ENCODE measurements at regions not wholly inside any gene's neighbourhood (a gene's known extent, or its start where the extent isn't known, plus 50 kb on each side); places are given as distances from the start of the nearest gene placed in this dataset.
"Not testable (repeated sequence)": the region's sequence is repeated elsewhere in the genome, so short reads cannot be mapped to it uniquely, and the experiment has no call there.

GRCh38 chr5:124103671-124104070 is 591.7 kb downstream of the CSNK1G3 start:
- BruUV-seq (replicated peaks), result no TSS peak
- Histone ChIP-seq H3K9me2 (ENCODE audit: insufficient read depth) (no peaks in the 10 kb centered on the region; the same call in 1 of the 2 replicates), H3K9me3 (ENCODE audit: control insufficient read depth in 1 of 2, insufficient read depth in 1 of 2, low read depth in 1 of 2, low read length in 2 of 2) (no peaks in the 10 kb centered on the region), H3K27me3 (ENCODE audit: insufficient read depth, low read length) (no peaks in the 10 kb centered on the region), H3K36me3 (ENCODE audit: control insufficient read depth in 1 of 2, insufficient read depth in 2 of 2, low read length in 2 of 2) (no peaks in the 10 kb centered on the region), H3K79me2 (ENCODE audit: insufficient read depth, low read length) (no peaks in the 10 kb centered on the region), H4K20me1 (ENCODE audit: insufficient read depth) (no peaks in the 10 kb centered on the region), H3K4me1 (ENCODE audit: control insufficient read depth in 1 of 2, insufficient read depth in 2 of 2, low read length in 2 of 2) (no peaks in the 10 kb centered on the region), H3K9ac (ENCODE audit: low read length) (no peak overlapping the region), H3K27ac (ENCODE audit: low read depth, low read length) (no peak overlapping the region), H3K4me3 (replicated peaks in 1 of 2; ENCODE audit: low read depth in 1 of 2, low read length in 2 of 2) (no peak overlapping the region), H3K4me2 (ENCODE audit: low read length) (no peak overlapping the region), H2AFZ (ENCODE audit: low read depth, low read length, poor library complexity, severe bottlenecking) (no peak overlapping the region)
- ChIA-PET CTCF (no interaction called here), RAD21 (ENCODE audit: low non-redundant PET in 1 of 2, low total read pairs in 2 of 2, uncharacterized antibody in 2 of 2, unreplicated experiment in 2 of 2) (no interaction called here), POLR2A (no interaction called here)
- no peak for TF ChIP-seq YY1 (IDR thresholded peaks at IDR 0.05; ENCODE audit: extremely low read depth, insufficient replicate concordance, low read depth, low read length)
- no peak for TF ChIP-seq CEBPB (IDR thresholded peaks at IDR 0.05; ENCODE audit: low read depth)
- TF ChIP-seq ZNF274 (IDR thresholded peaks at IDR 0.05; ENCODE audit: low read depth, low read length), result no peak
- no peak for TF ChIP-seq EGR1 (IDR thresholded peaks at IDR 0.05; ENCODE audit: low read depth)
- no peak for TF ChIP-seq ZBTB33 (IDR thresholded peaks at IDR 0.05; ENCODE audit: extremely low read depth, insufficient replicate concordance, low read length)
- no peak for ATAC-seq
- DNase-seq (ENCODE audit: low read depth, low spot score), result no peak
- intact Hi-C loops (cut with micrococcal nuclease), result no loop called here

GRCh38 chr5:124103056-124103455 is 591.1 kb downstream of the CSNK1G3 start:
- H3K9me2 ChIP-seq (ENCODE audit: insufficient read depth); H3K27me3 ChIP-seq (ENCODE audit: insufficient read depth, low read length); DNase-seq (ENCODE audit: low read depth, low spot score); RAD21 ChIA-PET (ENCODE audit: low non-redundant PET in 1 of 2, low total read pairs in 2 of 2, uncharacterized antibody in 2 of 2, unreplicated experiment in 2 of 2); H2AFZ ChIP-seq (ENCODE audit: low read depth, low read length, poor library complexity, severe bottlenecking); H4K20me1 ChIP-seq (ENCODE audit: insufficient read depth); BruUV-seq (replicated peaks); intact Hi-C loops (cut with micrococcal nuclease); H3K9ac ChIP-seq (ENCODE audit: low read length); CTCF ChIA-PET; ATAC-seq; H3K4me2 ChIP-seq (ENCODE audit: low read length); POLR2A ChIA-PET; H3K36me3 ChIP-seq (ENCODE audit: control insufficient read depth in 1 of 2, insufficient read depth in 2 of 2, low read length in 2 of 2); H3K4me1 ChIP-seq (ENCODE audit: control insufficient read depth in 1 of 2, insufficient read depth in 2 of 2, low read length in 2 of 2); H3K9me3 ChIP-seq (ENCODE audit: control insufficient read depth in 1 of 2, insufficient read depth in 1 of 2, low read depth in 1 of 2, low read length in 2 of 2); H3K79me2 ChIP-seq (ENCODE audit: insufficient read depth, low read length); H3K4me3 ChIP-seq (replicated peaks in 1 of 2; ENCODE audit: low read depth in 1 of 2, low read length in 2 of 2); H3K27ac ChIP-seq (ENCODE audit: low read depth, low read length): not testable (repeated sequence)

Data from HCT116 (cell line).